Mesodermal cell (in vitro differentiated cells): ENCODE measurements at regions not wholly inside any gene's neighbourhood (a gene's known extent, or its start where the extent isn't known, plus 50 kb on each side); places are given as distances from the start of the nearest gene placed in this dataset.
A peak's percentile ranks its signal among the peaks of the same experiment; 100 is the strongest.
"Not testable (repeated sequence)": the region's sequence is repeated elsewhere in the genome, so short reads cannot be mapped to it uniquely, and the experiment has no call there.

ENCODE experiments used
- H3K27ac ChIP-seq: 2 replicates; pipeline ENCODE4 v1.7.0; 2013; ENCODE audit warnings: mild to moderate bottlenecking, low read depth, low read length, moderate library complexity; ENCODE audit not compliant: severe bottlenecking
- H3K36me3 ChIP-seq: 2 replicates; pipeline ENCODE4 v1.7.1; 2013; ENCODE audit warnings: mild to moderate bottlenecking, low read length, moderate library complexity; ENCODE audit not compliant: control insufficient read depth, insufficient read depth
- H3K4me1 ChIP-seq: one replicate; pipeline ENCODE4 v1.7.1; 2013; ENCODE audit warnings: mild to moderate bottlenecking, low read length; ENCODE audit not compliant: insufficient read depth, control insufficient read depth, poor library complexity, severe bottlenecking
- H3K4me3 ChIP-seq: 2 replicates; pipeline ENCODE4 v1.7.0; 2013; ENCODE audit warnings: low read length, control low read depth, mild to moderate bottlenecking; ENCODE audit not compliant: insufficient read depth, poor library complexity, severe bottlenecking; ENCODE audit errors: extremely low read depth
- H3K9me3 ChIP-seq: 2 replicates; pipeline ENCODE4 v1.7.1; 2013; ENCODE audit warnings: mild to moderate bottlenecking, low read length, moderate library complexity; ENCODE audit not compliant: control insufficient read depth
- WGBS, 2 experiments: methylation state at CpG; one replicate each; pipeline ENCODE4 v1.1.5; 2013; ENCODE audit warnings: missing lambda C conversion rate in 2 of 2; ENCODE audit not compliant: insufficient coverage in 2 of 2; 5-methylcytosine and 5-hydroxymethylcytosine counted together

GRCh38 chr16:21508661-21509436 lies 90.5 kb upstream of the METTL9 start:
- H3K27ac ChIP-seq, H3K4me3 ChIP-seq, H3K9me3 ChIP-seq: not testable (repeated sequence)
- Histone ChIP-seq H3K4me1 (peaks cover 27% of the 10 kb centered on the region), H3K36me3 (peaks cover 40% of the 10 kb centered on the region)
- 90 to 95% methylated on average over 15 of the region's 17 CpGs for WGBS, 2 experiments

GRCh38 chr16:21509437-21510086 lies 89.8 kb upstream of the METTL9 start:
- H3K4me1 ChIP-seq: peaks cover 34% of the 10 kb centered on the region
- H3K4me3 ChIP-seq, H3K9me3 ChIP-seq, H3K27ac ChIP-seq: not testable (repeated sequence)
- WGBS, 2 experiments: 94 to 96% methylated on average over 6 of the region's 10 CpGs
- H3K36me3 ChIP-seq: peaks cover 35% of the 10 kb centered on the region

- peaks cover 40% of the 10 kb centered on the region for H3K36me3 ChIP-seq
- H3K4me1 ChIP-seq: peaks cover 34% of the 10 kb centered on the region
- not testable (repeated sequence) for H3K9me3 ChIP-seq, H3K27ac ChIP-seq, H3K4me3 ChIP-seq
- WGBS, 2 experiments: 81 to 100% methylated on average over 2 of the region's 4 CpGs
Observed at GRCh38 chr16:21510869-21511255, 88.5 kb upstream of the METTL9 start.

GRCh38 chr16:21511315-21512210 lies 87.8 kb upstream of the METTL9 start:
- H3K4me1 ChIP-seq: peaks cover 34% of the 10 kb centered on the region
- peaks cover 42% of the 10 kb centered on the region for H3K36me3 ChIP-seq
- H3K27ac ChIP-seq, H3K9me3 ChIP-seq, H3K4me3 ChIP-seq: not testable (repeated sequence)
- 82 to 85% methylated on average over 26 of the region's 29 CpGs for WGBS, 2 experiments

GRCh38 chr16:21512280-21513192 lies 86.8 kb upstream of the METTL9 start:
- H3K4me1 ChIP-seq: peaks cover 32% of the 10 kb centered on the region
- H3K4me3 ChIP-seq: not testable (repeated sequence)

GRCh38 chr16:21513337-21513741 lies 86.0 kb upstream of the METTL9 start:
- Histone ChIP-seq H3K36me3 (peaks cover 27% of the 10 kb centered on the region), H3K4me1 (peaks cover 32% of the 10 kb centered on the region)
- not testable (repeated sequence) for H3K4me3 ChIP-seq, H3K27ac ChIP-seq, H3K9me3 ChIP-seq
- WGBS, 2 experiments: 74 to 85% methylated on average over 5 to 7 of the region's 9 CpGs

More at GRCh38 chr16:21512280-21513192, 86.8 kb upstream of the METTL9 start:
- Histone ChIP-seq H3K27ac (peak overlapping the region; percentile 18), H3K36me3 (peaks cover 34% of the 10 kb centered on the region)
- H3K9me3 ChIP-seq: not testable (repeated sequence)
- 92 to 95% methylated on average over 11 to 12 of the region's 20 CpGs for WGBS, 2 experiments

GRCh38 chr16:21513812-21514473 lies 85.4 kb upstream of the METTL9 start:
- H3K27ac ChIP-seq, H3K4me3 ChIP-seq, H3K9me3 ChIP-seq: not testable (repeated sequence)
- peaks cover 29% of the 10 kb centered on the region for H3K4me1 ChIP-seq
- 95 to 96% methylated on average over 7 to 12 of the region's 18 CpGs for WGBS, 2 experiments
- peaks cover 23% of the 10 kb centered on the region for H3K36me3 ChIP-seq

GRCh38 chr16:21514474-21514840 lies 84.9 kb upstream of the METTL9 start:
- not testable (repeated sequence) for H3K4me3 ChIP-seq, H3K27ac ChIP-seq, H3K9me3 ChIP-seq
- Histone ChIP-seq H3K36me3 (peaks cover 18% of the 10 kb centered on the region), H3K4me1 (peaks cover 28% of the 10 kb centered on the region)
- WGBS, 2 experiments: 90 to 92% methylated on average over 6 to 7 of the region's 14 CpGs

- not testable (repeated sequence) for H3K4me3 ChIP-seq, H3K9me3 ChIP-seq, H3K27ac ChIP-seq
- WGBS, 2 experiments: 100% methylated on average over 1 of the region's 9 CpGs; no CpG with 5 or more reads in 1 of the 2 experiments
- peaks cover 16% of the 10 kb centered on the region for H3K36me3 ChIP-seq
- H3K4me1 ChIP-seq: peaks cover 27% of the 10 kb centered on the region
Observed at GRCh38 chr16:21516705-21517040, 82.7 kb upstream of the METTL9 start.
